Right atrium auricular region (tissue), 2 donors: ENCODE measurements at regions not wholly inside any gene's neighbourhood (a gene's known extent, or its start where the extent isn't known, plus 50 kb on each side); places are given as distances from the start of the nearest gene placed in this dataset.

Experiments
- DNase-seq: peaks from one replicate; pipeline ENCODE4 v3.0.0-alpha.2; 2019; ENCODE audit warnings: low spot score
- H3K27ac ChIP-seq, 2 donors: fragments of 200-600 bp; sonication (generic); 1 replicate in 1 of 2; 2 replicates in 1 of 2; pipeline ENCODE4 v1.5.1; 2016 to 2019
- H3K27me3 ChIP-seq, 2 donors: fragments of 200-600 bp; sonication (generic); one replicate each; pipeline versions ENCODE4 v1.5.1 to v1.6.0; 2017 to 2019
- H3K36me3 ChIP-seq: fragments of 200-600 bp; sonication (generic); one replicate; pipeline ENCODE4 v1.5.1; 2016
- H3K4me1 ChIP-seq, 2 donors: fragments of 200-600 bp; sonication (generic); one replicate each; pipeline versions ENCODE4 v1.5.1 to v1.6.0; 2017 to 2019
- H3K4me3 ChIP-seq, 2 donors: fragments of 200-600 bp; sonication (generic); 1 replicate in 1 of 2; 2 replicates in 1 of 2; pipeline ENCODE4 v1.5.1; 2017 to 2019; ENCODE audit warnings: mild to moderate bottlenecking in 1 of 2, moderate library complexity in 1 of 2
- H3K9me3 ChIP-seq, 2 donors: fragments of 200-600 bp; sonication (generic); one replicate each; pipeline ENCODE4 v1.5.1; 2019
- CTCF ChIP-seq, 2 donors: fragments of 200-600 bp; sonication (generic); IDR thresholded peaks; one replicate each; pipeline ENCODE4 v1.5.1; 2019; ENCODE audit warnings: antibody characterized with exemption in 2 of 2

- peaks cover 0 to 10% of the 10 kb centered on the region in 2 donors for H3K27me3 ChIP-seq
- H3K4me1 ChIP-seq: peaks cover 0 to 9% of the 10 kb centered on the region in 2 donors
- no peaks in the 10 kb centered on the region for H3K9me3 ChIP-seq
- DNase-seq: no peak
- H3K4me3 ChIP-seq: no peak overlapping the region
- no peaks in the 10 kb centered on the region for H3K36me3 ChIP-seq
- H3K27ac ChIP-seq: no peak overlapping the region
- TF ChIP-seq CTCF (IDR thresholded peaks at IDR 0.05): no peak
Measured at GRCh38 chr17:36661047-36661666, 59.8 kb downstream of the MRM1 start.

- no peaks in the 10 kb centered on the region for H3K36me3 ChIP-seq
- peaks cover 0 to 9% of the 10 kb centered on the region in 2 donors for H3K4me1 ChIP-seq
- no peak overlapping the region for H3K4me3 ChIP-seq
- TF ChIP-seq CTCF (IDR thresholded peaks at IDR 0.05): no peak
- no peaks in the 10 kb centered on the region for H3K9me3 ChIP-seq
- no peak for DNase-seq
- H3K27me3 ChIP-seq: peaks cover 0 to 10% of the 10 kb centered on the region in 2 donors
- no peak overlapping the region for H3K27ac ChIP-seq
Measured at GRCh38 chr17:36661688-36662087, 60.3 kb downstream of the MRM1 start.

GRCh38 chr17:36665417-36665816, 64.0 kb downstream of the MRM1 start:
- Histone ChIP-seq H3K4me1 (no peaks in the 10 kb centered on the region), H3K27ac (no peak overlapping the region), H3K36me3 (no peaks in the 10 kb centered on the region), H3K9me3 (no peaks in the 10 kb centered on the region), H3K27me3 (no peaks in the 10 kb centered on the region), H3K4me3 (no peak overlapping the region)
- TF ChIP-seq CTCF (IDR thresholded peaks at IDR 0.05): no peak
- no peak for DNase-seq

- no peaks in the 10 kb centered on the region for H3K36me3 ChIP-seq
- no peaks in the 10 kb centered on the region for H3K4me1 ChIP-seq
- DNase-seq: no peak
- H3K27ac ChIP-seq: no peak overlapping the region
- TF ChIP-seq CTCF (IDR thresholded peaks at IDR 0.05): no peak
- H3K9me3 ChIP-seq: no peaks in the 10 kb centered on the region
- no peak overlapping the region for H3K4me3 ChIP-seq
- no peaks in the 10 kb centered on the region for H3K27me3 ChIP-seq
Measured at GRCh38 chr17:36667922-36668321, 66.5 kb downstream of the MRM1 start.

- no peaks in the 10 kb centered on the region for H3K9me3 ChIP-seq
- no peaks in the 10 kb centered on the region for H3K36me3 ChIP-seq
- no peaks in the 10 kb centered on the region for H3K4me1 ChIP-seq
- H3K27me3 ChIP-seq: no peaks in the 10 kb centered on the region
- H3K27ac ChIP-seq: no peak overlapping the region
- H3K4me3 ChIP-seq: no peak overlapping the region
- DNase-seq: no peak
- no peak for TF ChIP-seq CTCF (IDR thresholded peaks at IDR 0.05)
Measured at GRCh38 chr17:36668824-36669223, 67.4 kb downstream of the MRM1 start.

- Histone ChIP-seq H3K27ac (no peak overlapping the region), H3K4me1 (no peaks in the 10 kb centered on the region), H3K36me3 (no peaks in the 10 kb centered on the region), H3K4me3 (no peak overlapping the region), H3K27me3 (no peaks in the 10 kb centered on the region), H3K9me3 (no peaks in the 10 kb centered on the region)
- no peak for TF ChIP-seq CTCF (IDR thresholded peaks at IDR 0.05)
- no peak for DNase-seq
Measured at GRCh38 chr17:36671144-36671543, 69.8 kb downstream of the MRM1 start.
